ENCODE measurements at regions not wholly inside any gene's neighbourhood (a gene's known extent, or its start where the extent isn't known, plus 50 kb on each side); places are given as distances from the start of the nearest gene placed in this dataset.

DNA sequence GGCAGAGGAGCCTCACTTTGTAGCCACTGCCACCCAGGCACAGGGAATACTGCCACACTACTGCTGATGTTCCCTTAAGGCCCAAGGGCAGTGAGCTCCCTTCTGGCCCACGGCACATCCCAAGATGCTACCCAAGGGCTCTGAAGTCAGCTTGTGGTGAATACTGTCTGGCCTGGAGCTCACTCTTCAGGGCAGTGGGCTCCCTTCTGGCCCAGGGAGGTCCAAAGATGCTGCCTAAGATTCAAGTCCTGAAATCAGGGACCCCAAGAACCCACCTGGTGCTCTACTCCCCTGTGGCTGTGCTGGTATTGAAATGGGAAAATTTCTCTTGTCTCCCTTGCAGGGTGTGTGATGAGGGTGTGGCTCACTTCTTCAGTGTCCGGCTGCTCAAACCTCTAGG, 132.8 kb downstream of the TINAG start:
- TF ChIP-seq, protein P1, sequence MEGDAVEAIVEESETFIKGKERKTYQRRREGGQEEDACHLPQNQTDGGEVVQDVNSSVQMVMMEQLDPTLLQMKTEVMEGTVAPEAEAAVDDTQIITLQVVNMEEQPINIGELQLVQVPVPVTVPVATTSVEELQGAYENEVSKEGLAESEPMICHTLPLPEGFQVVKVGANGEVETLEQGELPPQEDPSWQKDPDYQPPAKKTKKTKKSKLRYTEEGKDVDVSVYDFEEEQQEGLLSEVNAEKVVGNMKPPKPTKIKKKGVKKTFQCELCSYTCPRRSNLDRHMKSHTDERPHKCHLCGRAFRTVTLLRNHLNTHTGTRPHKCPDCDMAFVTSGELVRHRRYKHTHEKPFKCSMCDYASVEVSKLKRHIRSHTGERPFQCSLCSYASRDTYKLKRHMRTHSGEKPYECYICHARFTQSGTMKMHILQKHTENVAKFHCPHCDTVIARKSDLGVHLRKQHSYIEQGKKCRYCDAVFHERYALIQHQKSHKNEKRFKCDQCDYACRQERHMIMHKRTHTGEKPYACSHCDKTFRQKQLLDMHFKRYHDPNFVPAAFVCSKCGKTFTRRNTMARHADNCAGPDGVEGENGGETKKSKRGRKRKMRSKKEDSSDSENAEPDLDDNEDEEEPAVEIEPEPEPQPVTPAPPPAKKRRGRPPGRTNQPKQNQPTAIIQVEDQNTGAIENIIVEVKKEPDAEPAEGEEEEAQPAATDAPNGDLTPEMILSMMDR (conservative IDR thresholded peaks at IDR 0.05; ENCODE audit: low read depth, low read length): no peak
- no peak for TF ChIP-seq EZH2 (IDR thresholded peaks at IDR 0.05; ENCODE audit: borderline replicate concordance, low read depth, low read length, poor library complexity, severe bottlenecking)
